Stimulated activated CD4-positive, alpha-beta T cell treated with anti-CD3 and anti-CD28 coated beads, Interleukin-15, amount 100 ng/mL, for 1 hour (primary cell): ENCODE measurements at regions not wholly inside any gene's neighbourhood (a gene's known extent, or its start where the extent isn't known, plus 50 kb on each side); places are given as distances from the start of the nearest gene placed in this dataset.
"Not testable (repeated sequence)": the region's sequence is repeated elsewhere in the genome, so short reads cannot be mapped to it uniquely, and the experiment has no call there.

Source experiments
- DNase-seq, 2 donors: peaks; one replicate each; pipeline ENCODE4 v3.0.0-alpha.2; 2020; ENCODE audit warnings: low read depth in 1 of 2, low spot score in 1 of 2

DNA sequence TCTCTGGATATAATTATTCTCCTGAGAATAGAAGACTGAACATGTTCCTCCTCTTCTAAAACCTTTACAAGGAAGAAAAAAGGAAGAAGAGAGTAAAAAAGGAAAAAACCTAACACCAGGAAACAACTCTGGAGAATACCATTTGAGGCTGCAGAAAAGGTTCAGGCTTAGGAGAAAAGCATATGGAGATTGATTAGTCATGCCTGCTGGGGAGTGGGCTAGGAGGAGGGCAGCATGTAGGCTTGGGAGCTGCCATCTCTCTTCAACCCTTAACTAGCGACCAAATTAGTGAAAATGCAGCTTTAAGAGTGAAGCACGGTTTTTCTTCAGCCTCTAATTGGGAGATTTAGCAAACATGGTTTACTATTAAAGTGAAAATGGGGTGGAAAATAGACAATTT, 273.0 kb upstream of the CRY1 start:
- DNase-seq, result no peak

DNA sequence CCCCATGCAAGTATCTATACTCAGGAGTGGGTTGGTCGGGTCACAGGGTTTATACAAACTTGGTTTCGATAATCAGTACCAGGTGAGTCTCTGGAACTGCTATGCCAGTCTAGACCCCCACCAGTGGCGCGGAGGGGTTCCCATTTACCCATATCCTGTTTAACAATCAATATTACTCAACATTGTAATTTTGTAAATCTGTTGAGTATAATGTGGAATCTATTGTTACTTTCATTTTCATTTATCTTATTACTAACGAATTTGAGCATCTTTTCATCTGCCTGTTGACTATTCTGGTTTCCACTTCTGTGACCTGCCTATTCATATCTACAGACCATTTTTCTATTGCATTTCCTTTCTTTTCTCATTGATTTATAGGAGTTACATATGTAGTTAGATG, 275.2 kb upstream of the CRY1 start:
- DNase-seq, result peak in 1 of 2 donors; percentile 20

DNA sequence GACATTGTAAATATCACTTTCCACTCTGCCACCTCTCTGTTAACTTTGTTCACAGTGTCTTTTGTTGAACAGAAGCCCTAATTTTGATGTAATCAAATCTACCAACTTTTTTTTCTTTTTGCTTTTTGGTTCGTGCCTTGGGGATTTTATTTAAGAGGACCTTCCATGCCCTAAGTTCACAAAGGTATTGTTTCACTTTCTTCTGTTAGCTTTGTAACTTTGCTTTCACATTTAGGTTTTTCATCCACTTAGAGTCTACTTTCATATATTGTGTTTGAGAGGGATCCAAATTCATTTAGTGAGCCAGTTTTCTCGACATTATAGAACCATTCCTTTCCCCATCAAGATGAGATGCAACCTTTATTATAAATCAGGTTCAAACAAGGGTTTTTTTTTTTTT, 275.7 kb upstream of the CRY1 start:
- no peak for DNase-seq

DNA sequence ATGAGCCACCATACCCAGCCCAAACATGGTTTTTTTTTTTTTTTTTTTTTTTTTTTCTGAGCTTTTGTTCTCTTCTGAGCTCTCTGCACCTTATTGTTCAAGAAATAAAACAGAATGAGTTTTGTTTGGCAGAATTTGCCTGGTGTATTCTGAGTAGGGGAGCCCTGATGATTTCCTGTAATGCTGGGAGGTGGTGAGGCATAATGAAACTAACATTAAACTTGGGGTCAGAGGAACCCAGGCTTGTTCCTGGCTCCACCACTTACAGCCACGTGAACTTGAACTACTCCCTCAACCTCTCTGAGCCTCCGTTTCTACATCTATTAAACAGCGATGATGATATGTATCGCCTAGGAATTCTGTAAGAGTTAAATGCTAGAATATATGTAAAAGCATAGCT, 276.3 kb upstream of the CRY1 start:
- no peak for DNase-seq

DNA sequence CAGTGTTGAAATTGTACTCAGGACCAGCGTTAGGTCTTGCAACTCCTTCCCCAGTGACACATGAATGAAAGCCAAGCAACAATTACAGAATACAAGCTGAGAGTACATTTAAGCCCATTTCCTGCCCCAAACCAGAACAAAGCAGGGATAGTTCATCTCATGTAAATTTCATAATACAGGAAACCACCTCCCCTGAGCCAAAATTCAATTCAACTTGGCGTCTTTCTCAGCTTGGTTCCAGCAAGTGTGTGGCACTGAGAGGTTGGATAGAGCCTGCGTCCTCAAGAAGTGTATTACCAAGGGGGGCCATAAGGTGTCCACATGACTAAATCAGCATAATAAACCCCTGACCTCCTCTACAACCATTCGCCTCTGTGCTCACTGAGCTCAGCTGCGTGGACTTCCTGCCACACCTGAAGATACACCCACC, 278.9 kb upstream of the CRY1 start:
- no peak for DNase-seq

DNA sequence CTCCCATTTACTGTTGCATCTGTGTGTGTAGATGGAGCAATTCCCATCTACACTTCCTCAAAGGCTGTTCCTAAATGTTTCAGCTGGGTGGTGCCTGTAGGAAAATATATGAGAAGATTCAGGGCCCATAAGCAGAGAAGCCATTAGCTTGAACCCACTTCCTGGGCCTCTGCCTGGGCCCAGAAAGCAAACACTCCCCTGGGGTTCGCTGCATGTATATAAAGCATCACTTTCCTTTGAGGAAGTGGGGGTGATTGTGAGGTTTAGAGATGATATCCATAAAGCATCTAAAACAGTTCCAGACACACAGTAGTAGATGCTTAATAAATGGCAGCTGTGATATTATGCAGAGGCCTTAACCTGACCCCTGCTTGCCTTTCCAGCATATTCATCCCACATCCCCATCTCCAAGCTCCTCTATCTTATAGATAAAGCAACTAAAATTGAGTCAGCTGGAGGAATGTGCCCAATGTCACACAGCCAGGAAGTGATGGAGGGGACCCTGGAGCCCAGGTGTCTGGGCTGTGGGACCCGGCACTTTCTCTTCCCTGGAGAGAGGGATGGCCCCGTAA, 280.0 kb upstream of the CRY1 start:
- no peak for DNase-seq

DNA sequence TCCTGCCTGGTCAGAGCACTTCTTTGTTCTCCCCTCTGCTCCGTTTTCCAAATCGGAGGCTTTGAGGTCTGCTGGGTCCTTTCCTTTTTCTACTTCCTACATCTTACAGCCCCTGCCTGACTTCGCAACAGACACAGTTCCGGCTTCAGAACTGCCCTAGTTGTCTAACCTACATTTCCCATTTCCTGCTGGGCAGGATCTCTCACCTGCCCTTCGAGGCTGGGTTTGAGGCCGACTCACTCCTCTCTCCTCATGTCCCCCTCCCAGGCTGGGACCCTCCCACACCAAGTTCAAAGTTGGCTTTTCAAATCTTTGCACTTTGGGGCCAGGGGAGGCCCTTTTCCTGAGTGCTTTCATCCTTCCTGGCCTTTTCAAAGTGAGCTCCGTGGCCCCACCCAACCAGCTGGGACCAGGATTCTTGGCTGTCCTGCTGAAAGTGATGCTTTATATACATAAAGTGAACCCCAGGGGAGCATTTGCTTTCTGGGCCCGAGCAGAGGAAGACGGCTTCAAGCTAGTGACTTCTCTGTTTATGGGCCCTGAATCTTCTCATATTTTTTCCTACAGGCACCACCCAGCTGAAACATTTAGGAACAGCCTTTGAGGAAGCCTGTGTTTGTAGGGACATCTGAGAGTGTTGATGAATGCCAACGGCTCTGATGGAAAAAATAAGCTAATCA, 281.0 kb upstream of the CRY1 start:
- DNase-seq, result no peak

DNA sequence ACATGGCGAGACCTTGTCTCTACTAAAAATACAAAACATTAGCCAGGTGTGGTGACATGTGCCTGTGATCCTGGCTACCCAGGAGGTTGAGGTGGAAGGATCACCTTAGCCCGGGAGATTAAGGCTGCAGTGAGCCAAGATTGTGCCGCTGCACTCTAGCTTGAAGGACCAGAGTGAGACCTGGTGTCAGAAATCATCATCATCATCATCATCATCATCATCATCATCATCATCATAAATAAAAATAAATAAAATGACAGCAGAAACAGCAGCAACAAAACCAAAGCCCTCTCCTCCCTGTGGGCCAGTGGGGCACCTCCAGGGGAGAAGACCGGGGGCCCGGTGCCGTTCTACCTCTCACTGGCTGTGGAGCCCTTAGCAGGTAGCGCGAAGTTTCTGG, 281.9 kb upstream of the CRY1 start:
- no peak for DNase-seq

DNA sequence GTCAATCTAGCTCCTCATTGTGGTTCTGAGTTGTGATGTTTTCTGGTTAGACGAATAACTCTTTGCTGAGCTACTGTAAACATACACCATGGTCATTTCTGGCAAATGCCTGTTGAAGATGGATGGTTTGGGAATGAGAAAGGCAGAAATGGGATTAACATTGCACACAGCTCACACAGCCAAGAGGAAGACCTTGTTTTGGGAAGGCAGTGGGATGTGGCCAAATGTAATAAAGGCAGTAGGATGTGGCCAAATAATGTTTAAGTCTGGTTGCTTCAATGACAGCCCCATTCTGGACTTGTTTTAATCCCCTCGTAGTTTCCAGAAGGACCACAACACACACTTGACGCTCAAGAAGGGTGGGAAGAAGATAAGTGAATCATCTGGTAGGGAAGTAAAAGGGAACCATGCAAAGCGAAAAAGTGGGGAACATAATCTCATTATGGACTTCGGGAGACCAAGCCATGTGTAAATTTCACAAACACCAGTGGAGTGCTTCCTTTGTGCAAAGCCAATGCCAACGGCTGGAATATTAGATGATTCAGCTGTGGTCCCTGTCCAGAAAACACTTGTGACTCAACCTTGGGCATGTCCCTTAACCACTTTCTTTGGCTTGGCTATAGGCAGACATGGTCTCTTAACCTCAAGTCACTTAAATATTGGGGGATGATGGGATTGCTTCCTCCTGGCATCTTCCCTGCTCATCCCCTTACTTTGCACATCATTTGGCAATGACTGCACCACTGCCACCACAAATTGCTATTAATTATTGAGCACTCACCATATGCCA, 284.4 kb upstream of the CRY1 start:
- DNase-seq, result no peak

DNA sequence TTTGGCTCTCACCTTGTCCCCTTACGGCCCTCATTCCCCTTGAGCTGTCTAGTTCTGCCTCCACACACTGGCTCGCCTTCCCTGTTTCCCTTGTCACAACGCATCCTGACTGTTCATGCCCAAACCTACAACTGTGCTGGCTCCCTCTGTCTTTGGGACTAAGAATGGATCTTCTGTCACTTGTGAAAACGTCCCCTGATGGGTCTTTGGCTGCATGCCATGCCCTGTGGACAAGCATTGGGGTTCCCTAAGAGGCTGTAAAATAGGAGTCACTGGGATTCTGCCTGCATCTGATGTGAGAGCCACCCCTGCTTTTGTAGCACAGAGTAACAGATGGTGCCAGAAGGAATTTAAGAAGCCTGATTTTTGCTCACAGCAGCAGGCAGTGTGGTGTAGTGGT, 285.3 kb upstream of the CRY1 start:
- DNase-seq, result no peak

DNA sequence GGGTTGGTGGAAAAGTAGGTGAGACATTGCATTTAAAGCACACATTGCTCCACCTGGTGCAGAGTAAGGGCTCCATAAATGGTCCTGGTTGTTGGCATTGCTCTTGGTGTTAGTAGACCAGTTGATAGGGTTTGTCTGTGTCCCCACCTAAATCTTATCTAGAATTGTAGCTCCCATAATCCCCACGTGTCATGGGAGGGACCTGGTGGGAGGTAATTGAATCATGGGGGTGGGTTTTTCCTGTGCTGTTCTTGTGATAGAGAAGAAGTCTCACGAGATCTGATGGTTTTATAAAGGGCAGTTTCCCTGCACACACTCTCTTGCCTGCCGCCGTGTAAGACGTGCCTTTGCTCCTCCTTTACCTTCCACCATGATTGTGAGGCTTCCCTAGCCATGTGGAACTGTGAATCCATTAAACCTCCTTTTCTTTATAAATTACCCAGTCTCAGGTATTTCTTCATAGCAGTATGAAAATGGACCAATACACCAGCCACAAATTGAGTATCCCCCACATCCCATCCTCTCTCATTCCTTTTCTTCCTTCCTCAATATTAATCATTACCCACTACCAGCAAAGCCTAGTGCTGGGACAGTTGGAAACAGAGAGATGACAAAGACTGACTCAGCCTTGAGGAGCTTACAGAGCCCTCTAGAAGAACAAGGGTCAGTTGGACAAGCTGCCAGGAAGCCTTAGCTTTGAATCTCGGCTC, 285.9 kb upstream of the CRY1 start:
- DNase-seq, result not testable (repeated sequence)

DNA sequence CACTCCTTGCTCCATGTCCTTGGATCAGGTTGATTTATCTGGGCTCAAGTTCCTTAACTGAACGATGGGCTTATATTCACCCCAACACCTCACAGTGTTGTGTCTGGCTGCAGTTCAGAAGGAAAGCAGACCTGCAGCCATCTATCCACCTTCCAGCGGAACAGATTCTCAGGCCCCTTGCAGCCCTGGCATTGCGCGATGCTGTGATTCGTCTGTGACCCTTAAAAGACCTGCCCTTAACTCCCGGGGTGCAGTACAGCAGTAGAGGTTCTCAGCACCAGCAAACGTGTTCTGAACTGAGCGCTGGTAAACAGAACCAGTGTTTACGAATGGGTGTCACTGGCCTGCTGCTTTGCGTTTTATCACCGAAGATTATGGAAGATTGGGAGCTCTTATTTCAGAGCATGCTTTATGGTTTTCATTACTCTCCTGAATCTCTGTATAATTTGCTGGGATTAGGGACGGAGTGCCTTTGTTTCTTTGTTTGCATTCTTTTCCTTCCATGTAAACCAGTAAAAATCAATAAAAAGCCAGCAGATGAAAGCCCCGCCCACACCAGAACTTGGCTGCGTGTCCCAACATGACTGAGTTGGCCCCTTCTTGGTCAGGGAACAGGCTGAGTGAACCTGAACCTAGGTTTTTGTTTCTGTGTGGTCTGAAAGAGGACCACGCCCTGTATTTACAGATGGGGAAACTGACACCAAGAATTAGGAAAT, 286.7 kb upstream of the CRY1 start:
- no peak for DNase-seq

DNA sequence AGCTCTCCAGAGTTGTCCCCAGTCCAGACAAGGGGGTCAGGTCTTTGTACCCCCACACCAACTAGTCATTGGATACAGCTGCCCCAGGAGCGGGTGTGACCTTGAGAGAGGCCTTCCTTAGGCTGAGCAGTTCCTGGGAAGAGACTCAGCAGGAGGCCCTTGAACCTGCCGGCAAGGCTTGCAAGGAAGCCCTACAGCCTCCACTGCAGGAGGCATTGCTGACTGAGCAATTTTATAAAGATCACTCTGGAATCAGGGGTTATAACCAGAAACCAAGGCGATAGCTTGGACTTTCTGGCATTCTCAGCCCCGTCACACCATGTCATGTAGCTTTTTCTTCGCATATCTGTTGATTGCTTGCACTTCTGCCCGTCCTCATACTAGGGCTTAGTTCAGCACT, 291.3 kb upstream of the CRY1 start:
- DNase-seq, result no peak

DNA sequence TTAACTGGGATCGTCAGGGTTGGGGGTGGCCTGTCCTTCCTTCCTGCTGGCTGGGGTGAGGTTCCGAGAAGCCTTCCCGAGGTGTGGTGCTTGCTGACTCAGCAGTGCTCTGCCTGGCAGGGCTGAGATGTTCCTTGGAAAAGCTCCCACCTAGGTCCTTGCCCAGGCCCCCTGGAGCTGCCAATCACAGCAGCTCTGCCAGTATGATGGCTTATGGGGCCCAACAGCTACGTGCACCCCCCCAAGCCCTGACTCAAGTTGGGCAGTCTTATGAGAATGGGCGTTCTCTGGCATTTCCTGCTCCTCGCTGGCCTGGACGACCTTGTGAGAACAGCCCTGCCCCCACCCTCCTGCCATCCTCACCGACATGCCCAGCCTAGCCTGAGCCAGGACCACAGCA, 292.2 kb upstream of the CRY1 start:
- DNase-seq, result no peak

DNA sequence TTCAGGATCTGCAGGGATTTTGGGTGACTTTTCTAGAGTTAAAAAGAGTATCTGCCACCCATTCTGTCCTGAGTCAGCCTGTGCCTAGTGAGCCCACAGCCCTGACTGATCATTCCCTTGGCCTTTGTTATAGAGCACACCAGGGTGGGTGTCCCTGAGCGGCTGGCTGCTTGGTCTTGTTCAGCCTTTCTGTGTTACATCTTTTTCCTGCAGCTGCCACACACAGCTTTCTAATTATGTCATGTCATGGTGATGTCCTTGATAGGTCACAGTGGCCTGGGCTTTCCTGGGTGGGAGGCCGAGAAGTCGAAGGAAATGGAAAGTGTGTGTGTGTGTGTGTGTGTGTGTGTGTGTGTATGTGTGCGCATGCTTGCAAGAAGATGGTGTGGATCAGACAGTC, 293.2 kb upstream of the CRY1 start:
- no peak for DNase-seq

DNA sequence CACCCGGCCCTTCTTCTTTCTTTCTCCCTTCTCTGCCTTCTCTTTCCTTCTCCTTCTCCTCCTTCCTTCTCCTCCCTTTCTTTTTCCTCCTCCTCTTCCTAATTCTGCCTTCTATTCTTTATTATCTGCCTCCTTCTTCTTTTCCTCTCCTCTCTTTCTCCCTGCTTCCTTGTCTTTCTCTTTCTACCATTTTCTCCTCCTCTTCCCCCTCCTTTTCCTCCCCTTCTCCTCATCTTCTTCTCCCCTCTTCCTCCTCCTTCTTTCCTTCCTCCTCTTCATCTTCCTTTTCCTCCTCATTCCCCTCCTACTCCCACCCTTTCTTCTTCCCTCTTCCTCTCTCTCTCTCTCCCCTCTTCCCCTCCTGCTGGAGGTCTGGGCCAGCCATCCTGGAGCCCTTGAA, 294.9 kb upstream of the CRY1 start:
- no peak for DNase-seq

DNA sequence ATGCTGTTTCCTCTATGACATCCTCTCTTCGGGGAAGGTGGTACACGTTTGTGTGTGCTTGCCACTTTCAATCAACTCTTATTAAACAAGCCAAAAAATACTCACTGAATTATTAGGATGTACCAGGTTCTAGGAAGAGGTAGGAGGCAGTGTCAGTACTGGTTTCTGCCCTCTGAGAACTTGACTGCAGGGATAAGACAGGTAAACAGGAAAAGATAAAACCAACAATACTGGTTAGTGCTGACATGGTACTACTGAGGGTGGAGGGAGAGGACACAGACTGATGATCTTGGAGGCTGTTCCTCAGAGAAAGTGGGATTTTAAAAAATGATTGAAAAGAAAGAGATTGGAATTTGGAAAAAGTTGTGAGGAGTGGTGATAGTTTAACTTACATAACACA, 295.2 kb upstream of the PWP1 start:
- no peak for DNase-seq

DNA sequence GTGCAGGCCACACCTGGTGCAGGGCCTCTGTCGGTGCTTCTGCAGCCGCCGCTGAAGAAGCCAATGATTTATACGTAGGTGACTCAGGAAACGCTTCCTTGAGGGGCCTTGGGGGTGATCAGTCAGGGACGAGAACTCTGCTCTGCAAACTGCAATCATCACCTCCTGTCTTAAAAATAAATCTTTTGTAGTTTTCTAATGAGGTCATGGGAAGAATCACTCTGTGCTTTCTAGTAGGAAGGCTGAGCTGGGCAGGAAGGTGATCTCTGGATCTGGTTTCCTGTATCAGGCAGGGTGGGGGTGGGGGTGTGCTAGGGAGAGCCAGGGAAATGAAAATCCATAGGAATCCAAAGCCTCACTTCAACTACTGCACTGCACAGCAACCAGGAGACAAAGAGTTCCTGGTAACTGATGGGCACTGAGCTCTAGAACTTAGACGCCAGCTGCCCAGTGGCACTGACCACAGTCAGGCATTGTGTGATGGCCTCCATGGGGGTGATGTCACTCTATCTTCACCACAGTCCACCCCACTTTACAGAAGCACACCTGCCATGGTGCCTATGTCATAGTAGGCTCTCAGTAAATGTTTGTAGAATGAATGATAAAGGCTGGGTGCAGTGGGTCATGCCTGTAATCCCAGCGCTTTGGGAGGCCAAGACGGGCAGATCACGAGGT, 292.4 kb upstream of the PWP1 start:
- no peak for DNase-seq

DNA sequence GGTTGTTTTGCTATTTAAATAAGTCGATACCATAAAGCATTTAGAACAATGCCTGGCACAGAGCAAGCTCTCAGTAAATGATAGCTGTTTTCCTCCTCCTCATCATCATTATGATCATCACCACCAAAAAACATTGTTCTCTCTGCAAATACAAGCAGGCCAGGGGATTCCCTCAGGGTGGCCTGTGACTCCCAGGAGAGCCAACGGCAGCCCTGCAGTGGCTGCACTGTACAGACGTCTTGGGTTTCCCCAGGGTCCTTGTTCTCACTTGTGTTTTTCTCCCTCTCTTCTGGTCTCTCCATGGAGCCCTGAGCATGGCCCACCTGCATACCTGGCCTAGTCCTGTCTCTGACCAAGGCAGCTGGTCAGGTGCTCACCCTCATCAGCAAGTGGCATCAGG, 290.9 kb upstream of the PWP1 start:
- DNase-seq, result no peak

DNA sequence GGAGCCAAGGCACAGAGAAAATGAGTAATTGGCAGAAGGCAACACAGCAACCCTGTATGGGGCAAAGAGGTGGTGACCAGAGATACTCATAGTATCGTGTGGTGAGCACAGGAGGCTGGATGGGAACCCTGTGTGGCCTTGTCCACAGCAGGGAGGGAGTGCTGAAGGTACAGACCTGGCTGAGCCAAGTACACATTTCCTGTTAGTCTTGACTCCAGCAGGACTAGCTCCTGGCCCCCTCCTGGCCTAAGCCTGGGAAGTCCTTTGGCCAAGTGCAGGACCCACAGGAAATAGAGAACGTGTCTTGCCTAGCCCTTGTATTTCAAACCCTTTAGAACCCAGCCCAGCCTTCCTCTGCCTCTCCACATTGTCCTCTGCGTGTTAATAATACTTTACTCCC, 289.8 kb upstream of the PWP1 start:
- no peak for DNase-seq

DNA sequence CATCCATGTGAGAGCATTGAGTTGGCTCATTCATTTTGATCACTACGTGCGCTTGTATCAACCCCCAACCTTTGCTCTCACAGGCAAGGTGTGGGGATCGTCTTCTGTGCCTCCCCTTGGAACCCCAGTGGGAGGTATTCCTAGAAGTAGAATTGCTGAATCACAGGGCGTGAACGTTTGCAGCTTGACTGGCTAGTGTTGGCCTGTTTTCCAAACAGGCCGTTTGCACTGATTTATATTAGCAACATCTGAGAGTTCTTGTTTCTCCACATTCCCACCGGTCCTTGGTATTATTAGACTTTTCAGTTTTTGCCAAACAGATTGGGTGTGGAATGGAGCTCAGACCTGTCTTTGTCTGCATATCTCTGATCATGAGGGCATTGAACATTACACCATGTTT, 288.6 kb upstream of the PWP1 start:
- no peak for DNase-seq
